OCI-LY3 (cell line): ENCODE measurements at regions not wholly inside any gene's neighbourhood (a gene's known extent, or its start where the extent isn't known, plus 50 kb on each side); places are given as distances from the start of the nearest gene placed in this dataset.

Experiments
- EZH2phosphoT487 ChIP-seq: fragments of 200-600 bp; shearing (Covaris generic); IDR thresholded peaks from 2 replicates; pipeline ENCODE4 v1.6.1; 2018; ENCODE audit warnings: antibody characterized with exemption, mixed run types, low read depth
- TF ChIP-seq, protein P1 (sequence below): fragments of 200-600, 300-600 bp; sonication (generic); IDR thresholded peaks from 2 replicates; pipeline ENCODE4 v1.5.1; 2014; ENCODE audit warnings: antibody characterized with exemption, low read length, low read depth

DNA sequence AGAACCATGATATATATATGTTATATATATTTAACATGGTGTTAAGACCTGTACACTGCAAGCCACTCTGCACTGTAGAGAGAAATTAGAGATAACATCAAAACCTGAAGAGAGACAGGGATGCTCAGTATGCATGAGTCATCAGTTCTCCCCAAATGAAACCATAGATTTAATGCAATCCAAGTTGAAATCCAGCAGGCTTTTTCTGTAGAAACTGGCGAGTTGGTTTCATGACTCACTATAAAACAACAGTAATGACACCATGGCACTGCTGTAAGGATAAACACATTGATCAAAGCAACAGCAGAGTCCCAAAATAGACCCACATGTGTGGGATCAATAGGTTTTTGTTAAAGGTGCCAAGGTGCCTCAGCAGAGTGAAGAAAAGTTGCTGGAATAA, 65.8 kb downstream of the RTP5 start:
- no peak for TF ChIP-seq EZH2phosphoT487
- TF ChIP-seq, protein P1, sequence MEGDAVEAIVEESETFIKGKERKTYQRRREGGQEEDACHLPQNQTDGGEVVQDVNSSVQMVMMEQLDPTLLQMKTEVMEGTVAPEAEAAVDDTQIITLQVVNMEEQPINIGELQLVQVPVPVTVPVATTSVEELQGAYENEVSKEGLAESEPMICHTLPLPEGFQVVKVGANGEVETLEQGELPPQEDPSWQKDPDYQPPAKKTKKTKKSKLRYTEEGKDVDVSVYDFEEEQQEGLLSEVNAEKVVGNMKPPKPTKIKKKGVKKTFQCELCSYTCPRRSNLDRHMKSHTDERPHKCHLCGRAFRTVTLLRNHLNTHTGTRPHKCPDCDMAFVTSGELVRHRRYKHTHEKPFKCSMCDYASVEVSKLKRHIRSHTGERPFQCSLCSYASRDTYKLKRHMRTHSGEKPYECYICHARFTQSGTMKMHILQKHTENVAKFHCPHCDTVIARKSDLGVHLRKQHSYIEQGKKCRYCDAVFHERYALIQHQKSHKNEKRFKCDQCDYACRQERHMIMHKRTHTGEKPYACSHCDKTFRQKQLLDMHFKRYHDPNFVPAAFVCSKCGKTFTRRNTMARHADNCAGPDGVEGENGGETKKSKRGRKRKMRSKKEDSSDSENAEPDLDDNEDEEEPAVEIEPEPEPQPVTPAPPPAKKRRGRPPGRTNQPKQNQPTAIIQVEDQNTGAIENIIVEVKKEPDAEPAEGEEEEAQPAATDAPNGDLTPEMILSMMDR: no peak
